Neuronal stem cell (in vitro differentiated cells): ENCODE measurements at regions not wholly inside any gene's neighbourhood (a gene's known extent, or its start where the extent isn't known, plus 50 kb on each side); places are given as distances from the start of the nearest gene placed in this dataset.

Experiments used
- DNase-seq: peaks from one replicate; pipeline ENCODE4 v3.0.0-alpha.2; 2013; ENCODE audit warnings: low spot score
- H2AFZ ChIP-seq: one replicate; pipeline ENCODE4 v1.6.1; 2013; ENCODE audit warnings: mild to moderate bottlenecking, low read length, inconsistent platforms
- H2AK5ac ChIP-seq: 2 replicates; pipeline ENCODE4 v1.6.1; 2013; ENCODE audit warnings: low read depth, mild to moderate bottlenecking, inconsistent platforms, low read length, moderate library complexity, mixed read lengths
- H2BK120ac ChIP-seq: 2 replicates; pipeline ENCODE4 v1.6.1; 2013; ENCODE audit warnings: low read depth, mild to moderate bottlenecking, inconsistent platforms, low read length, moderate library complexity, mixed read lengths
- H2BK12ac ChIP-seq: one replicate; pipeline ENCODE4 v1.6.1; 2013; ENCODE audit warnings: low read length, inconsistent platforms
- H2BK15ac ChIP-seq: 2 replicates; pipeline ENCODE4 v1.6.1; 2013; ENCODE audit warnings: mild to moderate bottlenecking, low read length, inconsistent platforms, mixed read lengths
- H2BK5ac ChIP-seq: one replicate; pipeline ENCODE4 v1.6.1; 2013; ENCODE audit warnings: inconsistent platforms, mild to moderate bottlenecking, low read length, moderate library complexity
- H3K14ac ChIP-seq: one replicate; pipeline ENCODE4 v1.6.1; 2013; ENCODE audit warnings: low read length, inconsistent platforms
- H3K18ac ChIP-seq: 2 replicates; pipeline ENCODE4 v1.6.1; 2013; ENCODE audit warnings: low read length, inconsistent platforms
- H3K23ac ChIP-seq: 2 replicates; pipeline ENCODE4 v1.6.1; 2013; ENCODE audit warnings: low read depth, mild to moderate bottlenecking, mixed read lengths, low read length, inconsistent platforms; ENCODE audit not compliant: poor library complexity
- H3K27ac ChIP-seq: replicated peaks from 3 replicates; pipeline ENCODE4 v1.5.1; 2013; ENCODE audit warnings: low read length, inconsistent platforms
- H3K27me3 ChIP-seq, 3 experiments: 2 replicates each; pipeline ENCODE4 v1.6.1; 2013; ENCODE audit warnings: low read length in 3 of 3, mild to moderate bottlenecking in 2 of 3, inconsistent platforms in 1 of 3, low read depth in 1 of 3, mixed read lengths in 1 of 3, moderate library complexity in 1 of 3; ENCODE audit not compliant: control insufficient read depth in 3 of 3, insufficient read depth in 3 of 3
- H3K36me3 ChIP-seq, 2 donors: replicated peaks in 1 of 2; 2 replicates each; pipeline ENCODE4 v1.6.1; 2013; ENCODE audit warnings: low read length in 2 of 2; ENCODE audit not compliant: control insufficient read depth in 2 of 2, insufficient read depth in 2 of 2
- H3K4ac ChIP-seq: 2 replicates; pipeline ENCODE4 v1.6.1; 2013; ENCODE audit warnings: inconsistent platforms, mild to moderate bottlenecking, low read length, moderate library complexity
- H3K4me1 ChIP-seq, 2 donors: 1 replicate in 1 of 2; 2 replicates in 1 of 2; pipeline ENCODE4 v1.6.1; 2013; ENCODE audit warnings: low read length in 2 of 2, low read depth in 1 of 2; ENCODE audit not compliant: control insufficient read depth in 2 of 2, insufficient read depth in 1 of 2
- H3K4me2 ChIP-seq: one replicate; pipeline ENCODE4 v1.6.1; 2013; ENCODE audit warnings: mild to moderate bottlenecking, low read length, inconsistent platforms; ENCODE audit not compliant: insufficient read depth, poor library complexity, severe bottlenecking
- H3K4me3 ChIP-seq, 2 donors: 2 replicates each; pipeline ENCODE4 v1.5.1; 2013; ENCODE audit warnings: low read length in 2 of 2, mild to moderate bottlenecking in 2 of 2, inconsistent platforms in 1 of 2, moderate library complexity in 1 of 2
- H3K79me1 ChIP-seq: one replicate; pipeline ENCODE4 v1.6.1; 2013; ENCODE audit warnings: low read depth, mild to moderate bottlenecking, inconsistent platforms, low read length, moderate library complexity
- H3K9ac ChIP-seq: one replicate; pipeline ENCODE4 v1.6.1; 2013; ENCODE audit warnings: mild to moderate bottlenecking, low read depth, low read length, inconsistent platforms; ENCODE audit not compliant: poor library complexity
- H3K9me3 ChIP-seq, 2 donors: replicated peaks in 1 of 2; 2 replicates each; pipeline versions ENCODE3 to v1.6.1; 2013; ENCODE audit warnings: low read length in 2 of 2, mild to moderate bottlenecking in 2 of 2, inconsistent platforms in 1 of 2, low read depth in 1 of 2, mixed read lengths in 1 of 2, moderate library complexity in 1 of 2; ENCODE audit not compliant: control insufficient read depth in 2 of 2, insufficient read depth in 1 of 2
- H4K8ac ChIP-seq: one replicate; pipeline ENCODE4 v1.6.1; 2013; ENCODE audit warnings: low read depth, mild to moderate bottlenecking, inconsistent platforms, low read length, moderate library complexity
- H4K91ac ChIP-seq: one replicate; pipeline ENCODE4 v1.6.1; 2013; ENCODE audit warnings: low read length, low read depth, mild to moderate bottlenecking, inconsistent platforms; ENCODE audit not compliant: poor library complexity
- WGBS, 2 donors: extraction: QIAGEN DNeasy Blood & Tissue Kit; methylation state at CpG; one replicate each; pipeline ENCODE4 v1.1.7; 2013; ENCODE audit warnings: missing lambda C conversion rate in 2 of 2, mixed read lengths in 1 of 2; ENCODE audit not compliant: insufficient read length in 2 of 2, insufficient replicate concordance in 1 of 2; ENCODE audit errors: extremely low coverage in 2 of 2; 5-methylcytosine and 5-hydroxymethylcytosine counted together

GRCh38 chr20:57824909-57825308 lies 115.1 kb upstream of the PMEPA1 start:
- H2AK5ac ChIP-seq, result no peak overlapping the region
- H2BK5ac ChIP-seq, result no peak overlapping the region
- H3K23ac ChIP-seq, result no peak overlapping the region
- no peaks in the 10 kb centered on the region for H3K9me3 ChIP-seq
- H4K91ac ChIP-seq, result no peak overlapping the region
- H4K8ac ChIP-seq, result no peak overlapping the region
- H3K27me3 ChIP-seq, result peaks cover 0 to under 1% (median 0%) of the 10 kb centered on the region in 3 experiments
- no peak overlapping the region for H2BK15ac ChIP-seq
- H3K36me3 ChIP-seq, result no peaks in the 10 kb centered on the region
- WGBS, 2 donors, result no CpG with 5 or more reads among the region's 6 CpGs
- H3K9ac ChIP-seq, result no peak overlapping the region
- H3K18ac ChIP-seq, result no peak overlapping the region
- H3K4ac ChIP-seq, result no peak overlapping the region
- H3K4me2 ChIP-seq, result no peak overlapping the region
- no peaks in the 10 kb centered on the region for H3K79me1 ChIP-seq
- no peak for DNase-seq
- no peak overlapping the region for H2AFZ ChIP-seq
- no peak overlapping the region for H3K4me3 ChIP-seq
- no peak overlapping the region for H2BK120ac ChIP-seq
- H3K4me1 ChIP-seq, result no peaks in the 10 kb centered on the region
- H3K14ac ChIP-seq, result no peak overlapping the region
- H2BK12ac ChIP-seq, result no peak overlapping the region
- no peak overlapping the region for H3K27ac ChIP-seq

- Histone ChIP-seq H3K79me1 (no peaks in the 10 kb centered on the region), H2BK5ac (no peak overlapping the region), H2AFZ (no peak overlapping the region), H3K4me2 (no peak overlapping the region), H3K4me1 (no peaks in the 10 kb centered on the region), H3K36me3 (no peaks in the 10 kb centered on the region), H2BK12ac (no peak overlapping the region), H3K27ac (no peak overlapping the region), H3K4ac (no peak overlapping the region), H3K9me3 (peaks cover 0 to 1% of the 10 kb centered on the region in 2 donors), H3K27me3 (peaks cover 0 to 16% (median 0%) of the 10 kb centered on the region in 3 experiments), H4K8ac (no peak overlapping the region), H3K18ac (no peak overlapping the region), H3K4me3 (no peak overlapping the region), H4K91ac (no peak overlapping the region), H2BK15ac (no peak overlapping the region), H3K14ac (no peak overlapping the region), H3K23ac (no peak overlapping the region), H2BK120ac (no peak overlapping the region), H3K9ac (no peak overlapping the region), H2AK5ac (no peak overlapping the region)
- DNase-seq, result no peak
- WGBS, 2 donors, result no CpG with 5 or more reads among the region's 4 CpGs
Measured at GRCh38 chr20:57821935-57822334, 112.1 kb upstream of the PMEPA1 start.

- Histone ChIP-seq H2AFZ (no peak overlapping the region), H4K91ac (no peak overlapping the region), H2BK5ac (no peak overlapping the region), H3K9me3 (peaks cover 0 to 1% of the 10 kb centered on the region in 2 donors), H2AK5ac (peak overlapping the region; percentile 19), H2BK120ac (no peak overlapping the region), H3K23ac (no peak overlapping the region), H3K79me1 (no peaks in the 10 kb centered on the region), H3K18ac (peak overlapping the region; percentile 55), H3K4me2 (no peak overlapping the region), H3K36me3 (no peaks in the 10 kb centered on the region), H2BK12ac (no peak overlapping the region), H2BK15ac (no peak overlapping the region), H3K4me3 (no peak overlapping the region), H3K4ac (no peak overlapping the region), H3K4me1 (no peaks in the 10 kb centered on the region), H3K27ac (no peak overlapping the region), H3K9ac (no peak overlapping the region), H4K8ac (no peak overlapping the region), H3K27me3 (peaks cover 0 to 16% (median 0%) of the 10 kb centered on the region in 3 experiments), H3K14ac (no peak overlapping the region)
- DNase-seq, result no peak
- WGBS, 2 donors, result no CpG with 5 or more reads among the region's 4 CpGs
Measured at GRCh38 chr20:57819691-57820380, 110.0 kb upstream of the PMEPA1 start.

GRCh38 chr20:57819291-57819690 lies 109.5 kb upstream of the PMEPA1 start:
- H3K14ac ChIP-seq, result no peak overlapping the region
- no peaks in the 10 kb centered on the region for H3K4me1 ChIP-seq
- H3K18ac ChIP-seq, result peak overlapping the region; percentile 70
- no CpG with 5 or more reads among the region's 11 CpGs for WGBS, 2 donors
- no peak overlapping the region for H2BK120ac ChIP-seq
- H3K23ac ChIP-seq, result no peak overlapping the region
- H3K4ac ChIP-seq, result no peak overlapping the region
- peaks cover 0 to 1% of the 10 kb centered on the region in 2 donors for H3K9me3 ChIP-seq
- no peak overlapping the region for H2BK15ac ChIP-seq
- H3K9ac ChIP-seq, result no peak overlapping the region
- DNase-seq, result no peak
- H4K91ac ChIP-seq, result no peak overlapping the region
- H2BK5ac ChIP-seq, result no peak overlapping the region
- H3K27ac ChIP-seq, result no peak overlapping the region
- H4K8ac ChIP-seq, result no peak overlapping the region
- H3K4me3 ChIP-seq, result no peak overlapping the region
- H3K27me3 ChIP-seq, result peaks cover 0 to 16% (median 0%) of the 10 kb centered on the region in 3 experiments
- no peak overlapping the region for H2AFZ ChIP-seq
- no peak overlapping the region for H3K4me2 ChIP-seq
- no peaks in the 10 kb centered on the region for H3K79me1 ChIP-seq
- H2AK5ac ChIP-seq, result peak overlapping the region; percentile 19
- no peaks in the 10 kb centered on the region for H3K36me3 ChIP-seq
- no peak overlapping the region for H2BK12ac ChIP-seq
